ENCODE measurements at regions not wholly inside any gene's neighbourhood (a gene's known extent, or its start where the extent isn't known, plus 50 kb on each side); places are given as distances from the start of the nearest gene placed in this dataset.

DNA sequence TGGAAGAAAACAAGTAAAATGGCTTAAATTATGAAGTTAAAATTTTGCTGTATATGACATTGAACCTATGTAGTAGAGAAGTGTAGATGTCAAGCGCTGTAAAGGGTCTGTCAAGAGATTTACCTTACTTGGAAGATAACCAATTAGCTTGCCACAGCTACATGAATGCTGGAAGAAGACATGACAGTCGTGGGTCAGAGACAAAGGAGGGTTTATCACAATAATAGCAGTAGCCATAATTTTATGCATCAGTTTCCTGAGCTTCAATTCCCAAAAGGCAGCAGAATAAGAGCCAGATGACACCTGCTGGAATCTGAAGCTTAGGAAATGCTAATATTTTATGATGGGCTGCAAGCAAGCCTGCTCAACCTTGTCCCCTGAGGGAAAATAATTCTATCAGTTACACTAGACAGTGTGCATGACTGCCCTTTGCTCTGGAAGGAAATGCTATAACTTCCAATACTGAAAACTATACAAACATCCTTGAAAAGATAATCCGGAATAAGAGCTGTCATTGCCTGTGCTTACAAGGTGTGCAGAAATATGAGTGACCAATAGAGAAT, 292.9 kb downstream of the PRDM5 start:
- TF ChIP-seq, protein P1, sequence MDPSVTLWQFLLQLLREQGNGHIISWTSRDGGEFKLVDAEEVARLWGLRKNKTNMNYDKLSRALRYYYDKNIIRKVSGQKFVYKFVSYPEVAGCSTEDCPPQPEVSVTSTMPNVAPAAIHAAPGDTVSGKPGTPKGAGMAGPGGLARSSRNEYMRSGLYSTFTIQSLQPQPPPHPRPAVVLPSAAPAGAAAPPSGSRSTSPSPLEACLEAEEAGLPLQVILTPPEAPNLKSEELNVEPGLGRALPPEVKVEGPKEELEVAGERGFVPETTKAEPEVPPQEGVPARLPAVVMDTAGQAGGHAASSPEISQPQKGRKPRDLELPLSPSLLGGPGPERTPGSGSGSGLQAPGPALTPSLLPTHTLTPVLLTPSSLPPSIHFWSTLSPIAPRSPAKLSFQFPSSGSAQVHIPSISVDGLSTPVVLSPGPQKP (IDR thresholded peaks at IDR 0.05; ENCODE audit: borderline replicate concordance, low read depth, low read length): no peak
- no peak for TF ChIP-seq POLR2A (IDR thresholded peaks at IDR 0.05; ENCODE audit: low read depth, low read length)
- no peak for TF ChIP-seq RAD21 (IDR thresholded peaks at IDR 0.05; ENCODE audit: low read length)
- no peak for TF ChIP-seq RFX5 (IDR thresholded peaks at IDR 0.05; ENCODE audit: low read depth, low read length)
- TF ChIP-seq CHD1 (IDR thresholded peaks at IDR 0.05; ENCODE audit: low read depth, low read length): no peak
- Histone ChIP-seq H3K4me2 (ENCODE audit: low read depth, low read length) (no peak overlapping the region), H2AFZ (replicated peaks; ENCODE audit: low read length, poor library complexity) (no peak overlapping the region), H3K9me1 (ENCODE audit: insufficient read depth, low read length) (no peaks in the 10 kb centered on the region), H2AK5ac (ENCODE audit: low read depth, low read length) (no peak overlapping the region), H3K23ac (ENCODE audit: low read depth, low read length) (no peak overlapping the region), H2BK20ac (ENCODE audit: low read depth, low read length) (no peak overlapping the region), H4K91ac (ENCODE audit: insufficient read depth, low read depth, low read length) (no peak overlapping the region), H4K5ac (ENCODE audit: low read depth, low read length) (no peak overlapping the region), H3K9me3 (ENCODE audit: control insufficient read depth, insufficient read depth, low read length) (no peaks in the 10 kb centered on the region), H3K4me3 (ENCODE audit: insufficient read depth, low read depth, low read length) (no peak overlapping the region), H3K4me1 (ENCODE audit: control insufficient read depth, insufficient read depth, low read length) (no peaks in the 10 kb centered on the region), H2BK120ac (ENCODE audit: low read depth, low read length) (no peak overlapping the region), H2BK15ac (ENCODE audit: low read depth, low read length) (no peak overlapping the region), H3K9ac (ENCODE audit: low read depth, low read length) (no peak overlapping the region), H3K18ac (ENCODE audit: low read depth, low read length) (no peak overlapping the region), H3K4ac (ENCODE audit: low read depth, low read length) (no peak overlapping the region), H2AK9ac (replicated peaks; ENCODE audit: low read depth, low read length, poor library complexity) (no peak overlapping the region), H3K14ac (replicated peaks; ENCODE audit: low read depth, low read length) (no peak overlapping the region), H4K8ac (ENCODE audit: low read depth in 2 of 2, low read length in 2 of 2) (no peak overlapping the region), H2BK5ac (ENCODE audit: low read depth, low read length, poor library complexity, severe bottlenecking) (no peak overlapping the region), H4K20me1 (ENCODE audit: insufficient read depth, low read length) (no peaks in the 10 kb centered on the region), H3K36me3 (ENCODE audit: control insufficient read depth, insufficient read depth, low read length) (no peaks in the 10 kb centered on the region), H3K56ac (ENCODE audit: extremely low read depth, insufficient read depth, low read length) (no peak overlapping the region), H3K27me3 (ENCODE audit: control insufficient read depth, insufficient read depth, low read length) (no peaks in the 10 kb centered on the region), H3K27ac (ENCODE audit: insufficient read depth, low read length) (no peak overlapping the region), H3K79me1 (ENCODE audit: low read depth in 1 of 2, low read length in 2 of 2) (no peaks in the 10 kb centered on the region)
- intact Hi-C loops (cut with micrococcal nuclease): no loop called here
- ATAC-seq (ENCODE audit: low read depth): no peak
- DNase-seq: no peak
- POLR2A ChIA-PET (ENCODE audit: unreplicated experiment): interaction anchor here (0.6 kb wide), 1 partner anchor 486 kb away, joined by 5 read pairs; no protein-coding TSS in a partner anchor
- CTCF ChIA-PET: no interaction called here
- dilution Hi-C loops (cut with HindIII; ENCODE audit: low sequenced_read_pairs, unreplicated experiment): no loop called here
- WGBS, 2 experiments (ENCODE audit: extremely low coverage in 2 of 2, insufficient read length in 1 of 2): no CpG with 5 or more reads among the region's 3 CpGs
- BruUV-seq (replicated peaks): no TSS peak
- in situ Hi-C loops (cut with MboI; ENCODE audit: low sequenced_read_pairs): no loop called here

Measured in IMR-90 (cell line).